ENCODE measurements at regions not wholly inside any gene's neighbourhood (a gene's known extent, or its start where the extent isn't known, plus 50 kb on each side); places are given as distances from the start of the nearest gene placed in this dataset.
"Not testable (repeated sequence)": the region's sequence is repeated elsewhere in the genome, so short reads cannot be mapped to it uniquely, and the experiment has no call there.

DNA sequence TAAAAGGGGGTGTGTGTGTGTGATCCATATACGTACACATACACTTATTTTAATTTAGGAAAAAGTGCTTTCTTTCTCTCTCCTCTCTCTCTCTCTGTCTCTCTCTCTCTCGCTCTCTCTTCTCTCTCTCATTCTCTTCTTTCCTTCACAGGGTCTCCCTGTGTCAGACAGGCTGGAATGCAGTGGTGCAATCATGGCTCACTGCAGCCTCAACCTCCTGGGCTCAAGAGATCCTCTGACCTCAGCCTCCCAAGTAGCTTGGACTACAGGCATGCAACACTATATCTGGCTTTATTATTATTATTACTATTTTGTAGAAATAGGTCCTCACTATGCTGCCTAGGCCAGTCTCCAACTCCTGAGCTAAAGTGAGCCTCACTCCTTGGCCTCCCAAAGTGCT is 51.6 kb upstream of the UNC93A start:
- H3K23ac ChIP-seq (ENCODE audit: insufficient read length); H3K23me2 ChIP-seq (ENCODE audit: low read depth, low read length); H4K5ac ChIP-seq (ENCODE audit: insufficient read length, low read depth, low read length); H2AFZ ChIP-seq (ENCODE audit: low read length); H4K8ac ChIP-seq (ENCODE audit: extremely low read depth, insufficient read depth, low read length); H2BK20ac ChIP-seq (ENCODE audit: low read length); DNase-seq (ENCODE audit: low read depth in 1 of 2, low spot score in 2 of 2); H3K27ac ChIP-seq (ENCODE audit: low read depth, low read length); H3K4me3 ChIP-seq (ENCODE audit: extremely low read depth in 1 of 4, insufficient read depth in 2 of 4, low read depth in 3 of 4, low read length in 4 of 4); H3K56ac ChIP-seq (replicated peaks; ENCODE audit: insufficient read length, low read depth, low read length); H3K18ac ChIP-seq (ENCODE audit: extremely low read depth, low read length); H3K79me1 ChIP-seq (ENCODE audit: low read depth, low read length); H3K27me3 ChIP-seq (replicated peaks in 1 of 4; ENCODE audit: control insufficient read depth in 3 of 4, extremely low read depth in 1 of 4, insufficient read depth in 3 of 4, low read length in 3 of 4); H2BK120ac ChIP-seq (replicated peaks; ENCODE audit: low read depth, low read length); H3K14ac ChIP-seq (ENCODE audit: insufficient read length); H4K91ac ChIP-seq (replicated peaks; ENCODE audit: insufficient read length, low read length); H3K4me2 ChIP-seq (ENCODE audit: insufficient read depth in 1 of 2, low read depth in 2 of 2, low read length in 2 of 2); H3K4ac ChIP-seq (replicated peaks; ENCODE audit: insufficient read length, low read depth, low read length); H3K9me3 ChIP-seq (ENCODE audit: insufficient read depth in 2 of 2, low read depth in 1 of 2, low read length in 1 of 2); H2AK5ac ChIP-seq (ENCODE audit: low read depth, low read length); H3K9ac ChIP-seq (replicated peaks in 1 of 4; ENCODE audit: extremely low read depth in 1 of 4, low read depth in 3 of 4, low read length in 3 of 4); FAIRE-seq; H2BK12ac ChIP-seq (ENCODE audit: low read depth, low read length): not testable (repeated sequence)
- Histone ChIP-seq H3K4me1 (replicated peaks in 1 of 4; ENCODE audit: control insufficient read depth in 3 of 4, insufficient read depth in 4 of 4, low read length in 3 of 4) (peaks cover 7 to 38% (median 22%) of the 10 kb centered on the region in 4 experiments), H4K20me1 (replicated peaks in 1 of 2; ENCODE audit: control insufficient read depth in 1 of 2, insufficient read depth in 2 of 2, low read length in 2 of 2) (peaks cover 0 to 16% of the 10 kb centered on the region in 2 experiments), H2BK5ac (ENCODE audit: low read depth, low read length) (0 out of 2 replicates have a peak overlapping the region, but pooled peaks have one; percentile 35), H3K79me2 (ENCODE audit: control insufficient read depth in 1 of 2, insufficient read depth in 2 of 2, low read length in 2 of 2) (peaks cover 0 to 17% of the 10 kb centered on the region in 2 experiments; a peak in 2 of 4 replicates), H3K36me3 (ENCODE audit: control insufficient read depth in 2 of 4, insufficient read depth in 4 of 4, low read length in 3 of 4) (peaks cover 0 to 24% (median 15%) of the 10 kb centered on the region in 4 experiments; a peak in 4 of 8 replicates), H2BK15ac (ENCODE audit: low read length) (0 out of 2 replicates have a peak overlapping the region, but pooled peaks have one; percentile 49)
- ChIA-PET CTCF (ENCODE audit: partially characterized antibody) (interaction anchor here (1.0 to 1.8 kb wide), 2 partner anchors 15 to 46 kb away, joined by 3 to 4 read pairs; no protein-coding TSS in a partner anchor), POLR2A (ENCODE audit: partially characterized antibody) (interaction anchor here (0.7 to 3.0 kb wide), 4 partner anchors 9 to 16 kb away, joined by 3 to 19 read pairs (median 4); no protein-coding TSS in a partner anchor)
- 50% methylated on average over 2 of the region's 2 CpGs; no CpG with 5 or more reads in 1 of the 2 experiments for WGBS, 2 experiments (ENCODE audit: extremely low coverage in 1 of 2, insufficient coverage in 1 of 2, insufficient read length in 1 of 2, insufficient replicate concordance in 2 of 2, low coverage in 1 of 2, low lambda C conversion rate in 2 of 2, missing lambda C conversion rate in 1 of 2)

Data from H1 (cell line).